ENCODE measurements at regions not wholly inside any gene's neighbourhood (a gene's known extent, or its start where the extent isn't known, plus 50 kb on each side); places are given as distances from the start of the nearest gene placed in this dataset.
"Not testable (repeated sequence)": the region's sequence is repeated elsewhere in the genome, so short reads cannot be mapped to it uniquely, and the experiment has no call there.

- no peak for DNase-seq
Observed at GRCh38 chr14:55769877-55770276, 189.9 kb downstream of the KTN1 start.

GRCh38 chr14:55771242-55771981 is 191.4 kb downstream of the KTN1 start:
- no peak for DNase-seq

GRCh38 chr14:55772486-55772885 is 192.5 kb downstream of the KTN1 start:
- no peak for DNase-seq

- no peak for DNase-seq
Observed at GRCh38 chr14:55773312-55773711, 193.3 kb downstream of the KTN1 start.

- DNase-seq, result no peak
Observed at GRCh38 chr14:55773984-55774545, 194.1 kb downstream of the KTN1 start.

GRCh38 chr14:55777877-55778276 is 197.9 kb downstream of the KTN1 start:
- no peak for DNase-seq

GRCh38 chr14:55780156-55780946 is 200.3 kb downstream of the KTN1 start:
- DNase-seq, result no peak

- DNase-seq, result no peak
Observed at GRCh38 chr14:55781046-55781445, 201.0 kb downstream of the KTN1 start.

- no peak for DNase-seq
Observed at GRCh38 chr14:55782166-55782565, 202.2 kb downstream of the KTN1 start.

- no peak for DNase-seq
Observed at GRCh38 chr14:55789406-55789805, 209.4 kb downstream of the KTN1 start.

GRCh38 chr14:55794655-55795595 is 214.9 kb downstream of the KTN1 start:
- peak; percentile 56 for DNase-seq

GRCh38 chr14:55796513-55796912 is 216.5 kb downstream of the KTN1 start:
- DNase-seq, result not testable (repeated sequence)

GRCh38 chr14:55798406-55798805 is 218.4 kb downstream of the KTN1 start:
- no peak for DNase-seq

- no peak for DNase-seq
Observed at GRCh38 chr14:55799508-55800095, 219.6 kb downstream of the KTN1 start.

- no peak for DNase-seq
Observed at GRCh38 chr14:55800156-55800785, 220.3 kb downstream of the KTN1 start.

- DNase-seq, result no peak
Observed at GRCh38 chr14:55801121-55801520, 221.1 kb downstream of the KTN1 start.

GRCh38 chr14:55802986-55803872 is 223.2 kb downstream of the KTN1 start:
- no peak for DNase-seq

- DNase-seq, result no peak
Observed at GRCh38 chr14:55803873-55804553, 224.0 kb downstream of the KTN1 start.

GRCh38 chr14:55805250-55805649 is 225.2 kb downstream of the KTN1 start:
- DNase-seq, result no peak

Data from COR-L47 (cell line).